GM18951 (cell line): ENCODE measurements at regions not wholly inside any gene's neighbourhood (a gene's known extent, or its start where the extent isn't known, plus 50 kb on each side); places are given as distances from the start of the nearest gene placed in this dataset.

Experiments
- POLR2A ChIP-seq: IDR thresholded peaks from 4 replicates; pipeline ENCODE4 v1.6.1; 2011; ENCODE audit warnings: mild to moderate bottlenecking; ENCODE audit not compliant: insufficient read length, insufficient read depth; ENCODE audit errors: extremely low read depth
- in situ Hi-C: fragments of 300-500 bp; cut with MboI; formaldehyde crosslinking; loops from one replicate; pipeline ENCODE4 v1.12.0; 2022; ENCODE audit warnings: low sequenced_read_pairs, mixed read lengths, inconsistent platforms; ENCODE audit not compliant: unreplicated experiment

DNA sequence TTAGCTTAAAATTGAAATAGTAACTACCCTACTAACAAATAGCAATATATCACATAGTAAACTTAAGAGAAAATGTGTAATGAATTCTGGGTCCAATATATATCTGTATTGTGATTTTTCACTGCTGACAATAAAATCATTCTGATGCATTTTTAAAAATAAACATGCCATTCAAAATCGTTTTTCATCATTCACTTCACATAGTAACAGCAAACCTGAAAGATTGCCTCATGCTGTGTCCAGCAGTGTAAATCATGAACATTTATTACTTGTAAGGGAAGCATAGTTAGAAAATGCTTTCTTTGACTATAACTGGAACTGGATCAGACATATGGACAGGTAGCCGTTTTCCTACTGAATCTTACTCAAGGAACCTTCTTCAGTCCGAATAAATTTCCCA is 446.1 kb downstream of the UTRN start:
- TF ChIP-seq POLR2A = no peak
- in situ Hi-C loops = no loop called here

DNA sequence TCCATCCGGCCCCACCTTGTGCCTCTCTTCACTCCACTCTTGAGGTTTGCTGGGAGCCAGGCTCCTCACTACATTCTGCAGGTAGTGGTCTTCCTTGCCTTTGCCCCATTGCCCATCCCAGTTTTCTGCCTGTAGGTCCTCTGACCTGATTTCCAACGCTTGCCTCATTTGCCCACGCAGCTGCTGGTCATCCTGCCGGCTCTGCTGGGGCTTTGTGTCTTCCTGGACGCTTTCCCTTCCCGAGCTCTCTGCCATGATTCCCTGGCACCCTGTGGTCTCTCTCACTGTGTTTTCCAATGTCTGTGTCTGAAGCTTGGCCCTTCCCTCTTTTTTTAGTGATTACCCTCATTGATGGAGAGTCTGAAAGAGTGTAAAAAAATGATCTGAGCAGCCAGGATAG is 451.6 kb downstream of the UTRN start:
- in situ Hi-C loops = no loop called here
- no peak for TF ChIP-seq POLR2A

DNA sequence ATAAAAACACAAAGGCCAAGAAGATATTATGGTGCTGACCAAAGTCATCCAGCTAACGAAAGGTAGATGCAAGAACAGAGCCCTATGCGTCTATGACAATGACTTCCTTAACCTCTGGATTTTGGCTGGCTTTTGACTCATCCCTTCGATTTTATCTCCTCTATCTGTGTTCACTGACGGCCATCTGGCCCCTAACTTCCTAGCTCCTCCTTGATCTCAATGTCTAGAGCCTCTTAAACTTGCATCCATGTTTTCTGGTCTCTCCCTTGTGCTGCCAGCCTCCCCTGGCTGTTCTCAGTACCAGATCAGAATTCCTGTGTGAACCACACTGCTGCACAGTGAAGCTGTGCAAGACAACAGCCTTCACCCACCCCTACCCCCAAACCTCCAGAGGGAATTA is 452.9 kb downstream of the UTRN start:
- in situ Hi-C loops = no loop called here
- no peak for TF ChIP-seq POLR2A

- TF ChIP-seq POLR2A = no peak
- in situ Hi-C loops = no loop called here
Measured at GRCh38 chr6:144739873-144740272, 454.7 kb downstream of the UTRN start.

DNA sequence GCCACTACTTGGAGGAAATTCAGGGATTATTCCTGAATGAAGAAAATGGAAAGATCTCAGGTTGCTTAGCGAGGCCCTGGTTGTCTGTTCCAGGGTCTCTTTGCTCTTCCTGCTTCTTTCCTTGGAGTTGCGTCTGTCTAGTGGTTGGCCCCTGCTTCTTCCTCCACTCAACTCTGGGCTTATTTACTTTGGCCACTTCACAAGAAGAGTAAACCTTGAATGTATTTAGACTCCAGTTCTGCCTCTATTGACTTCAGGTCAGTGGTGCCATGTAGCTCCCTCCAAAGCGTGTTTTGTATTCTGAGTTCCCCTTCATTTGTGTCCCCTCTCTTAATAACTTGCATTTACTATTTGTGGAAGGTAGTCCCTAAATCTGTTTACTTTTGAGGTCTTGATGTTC is 456.5 kb downstream of the UTRN start:
- in situ Hi-C loops = no loop called here
- TF ChIP-seq POLR2A = no peak

GRCh38 chr6:144742779-144743178 is 457.6 kb downstream of the UTRN start:
- no peak for TF ChIP-seq POLR2A
- in situ Hi-C loops = no loop called here

DNA sequence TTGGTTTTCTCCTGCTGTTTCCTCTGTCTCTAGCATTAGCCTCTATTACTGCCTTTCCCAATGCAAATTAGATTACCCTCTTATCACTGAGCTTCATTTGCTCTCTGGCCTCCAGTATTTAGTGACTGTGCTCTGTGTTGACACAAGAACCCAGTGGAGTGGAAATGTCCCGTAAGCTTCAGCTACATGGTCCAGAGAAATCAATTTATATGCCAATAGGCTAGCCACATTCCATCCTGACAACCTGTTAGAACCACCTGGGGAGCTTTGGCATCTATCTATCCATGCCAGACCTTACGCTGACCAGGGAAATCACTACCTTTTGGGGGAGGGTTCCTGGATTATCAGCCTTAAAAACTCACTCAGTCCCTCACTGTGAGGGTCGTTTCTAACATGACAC is 459.6 kb downstream of the UTRN start:
- no peak for TF ChIP-seq POLR2A
- in situ Hi-C loops = no loop called here

- TF ChIP-seq POLR2A = no peak
- in situ Hi-C loops = no loop called here
Measured at GRCh38 chr6:144745439-144745838, 460.3 kb downstream of the UTRN start.

DNA sequence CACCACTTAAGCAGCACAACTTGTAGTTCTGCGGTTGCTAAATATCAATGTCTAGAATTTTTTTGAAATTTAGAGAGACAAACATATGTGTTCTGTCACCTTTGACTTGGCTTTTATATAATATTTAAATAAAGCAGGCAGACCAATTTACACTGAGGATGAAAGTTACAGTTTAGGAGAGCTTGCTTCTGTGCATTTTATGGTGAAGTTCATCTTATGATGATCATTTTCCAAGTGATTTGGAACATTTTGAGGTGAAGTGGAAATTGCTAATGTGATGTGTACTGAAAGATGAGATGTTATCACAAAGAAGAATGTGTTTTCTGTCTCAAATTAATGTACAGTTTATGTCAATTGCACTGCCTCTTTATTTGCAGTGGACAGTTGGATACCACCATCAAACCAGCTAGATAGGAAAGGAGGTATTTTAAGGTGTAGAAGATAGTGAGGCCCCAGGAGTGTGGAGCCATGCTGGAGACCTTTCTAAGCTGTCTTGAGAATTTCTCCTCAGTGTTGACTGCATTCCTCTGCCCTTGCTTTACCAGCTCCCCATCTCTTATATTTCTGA is 461.9 kb downstream of the UTRN start:
- in situ Hi-C loops = no loop called here
- no peak for TF ChIP-seq POLR2A

DNA sequence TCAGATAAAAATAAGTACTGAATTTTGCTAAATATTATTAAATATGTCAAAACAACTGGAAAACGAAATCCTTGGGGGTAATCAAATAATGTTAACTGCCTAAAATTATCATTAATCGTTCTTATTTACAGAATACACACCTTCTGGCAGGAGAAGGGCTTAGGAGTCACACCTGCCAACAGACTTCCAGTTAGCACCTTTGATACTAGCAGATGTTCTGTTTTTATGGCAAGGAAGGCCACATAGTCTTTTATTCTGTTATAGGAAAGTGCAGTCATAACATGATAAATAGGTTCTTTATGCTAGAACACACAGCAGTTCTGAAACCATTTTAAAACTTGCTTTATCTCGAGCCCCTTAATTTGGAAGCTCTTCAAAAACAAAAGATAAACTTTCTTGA is 464.1 kb downstream of the UTRN start:
- in situ Hi-C loops = no loop called here

DNA sequence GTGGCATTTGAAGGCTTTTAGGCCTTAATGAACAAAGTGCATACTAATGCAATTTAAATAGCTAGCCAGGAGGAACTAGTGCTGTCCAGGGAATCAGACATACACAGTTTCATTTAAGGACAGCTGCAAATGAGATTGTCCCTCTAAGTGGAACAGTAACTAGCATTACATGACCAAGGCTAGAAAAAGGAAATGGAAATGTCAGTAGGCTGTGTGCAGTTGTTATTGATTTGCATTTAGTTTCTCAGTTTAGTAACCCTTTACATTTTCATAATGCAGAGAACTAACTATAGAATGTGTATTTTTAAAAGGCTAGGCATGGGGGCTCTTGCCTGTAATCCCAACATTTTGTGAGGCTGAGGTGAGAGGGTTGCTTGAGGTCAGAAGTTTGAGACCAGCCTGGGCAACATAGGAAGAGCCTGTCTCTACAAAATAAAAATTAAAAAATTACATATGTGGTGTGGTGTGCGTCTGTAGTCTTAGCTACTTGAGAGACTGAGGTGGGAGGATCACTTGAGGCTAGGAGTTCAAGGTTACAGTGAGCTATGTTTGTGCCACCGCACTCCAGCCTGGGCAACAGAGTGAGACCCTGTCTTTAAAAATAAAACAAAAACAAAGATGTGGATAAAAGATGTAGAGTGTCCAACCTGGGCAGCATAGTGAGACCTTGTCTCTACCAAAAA is 468.0 kb downstream of the UTRN start:
- TF ChIP-seq POLR2A = no peak
- in situ Hi-C loops = no loop called here

More for the DNA sequence above, 464.1 kb downstream of the UTRN start:
- TF ChIP-seq POLR2A = no peak

DNA sequence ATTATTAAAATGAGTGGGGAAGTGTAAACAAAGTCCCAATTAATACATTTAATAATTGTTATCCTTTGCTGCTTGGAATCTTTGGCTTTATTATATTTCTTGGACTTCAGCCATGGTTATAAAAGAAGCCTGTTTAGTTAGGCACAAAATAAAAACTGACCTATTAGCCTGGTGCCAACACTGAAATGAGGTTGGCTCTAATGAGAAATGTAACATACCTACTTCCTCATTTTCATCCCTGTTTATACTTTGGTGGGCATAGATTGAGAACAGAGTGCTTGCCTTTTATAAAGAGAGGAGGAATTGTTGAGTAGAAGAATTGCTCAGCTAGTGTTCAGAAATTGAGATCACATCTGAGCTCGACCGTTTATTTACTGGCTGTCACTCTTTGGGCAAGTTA is 471.3 kb downstream of the UTRN start:
- in situ Hi-C loops = no loop called here
- no peak for TF ChIP-seq POLR2A

DNA sequence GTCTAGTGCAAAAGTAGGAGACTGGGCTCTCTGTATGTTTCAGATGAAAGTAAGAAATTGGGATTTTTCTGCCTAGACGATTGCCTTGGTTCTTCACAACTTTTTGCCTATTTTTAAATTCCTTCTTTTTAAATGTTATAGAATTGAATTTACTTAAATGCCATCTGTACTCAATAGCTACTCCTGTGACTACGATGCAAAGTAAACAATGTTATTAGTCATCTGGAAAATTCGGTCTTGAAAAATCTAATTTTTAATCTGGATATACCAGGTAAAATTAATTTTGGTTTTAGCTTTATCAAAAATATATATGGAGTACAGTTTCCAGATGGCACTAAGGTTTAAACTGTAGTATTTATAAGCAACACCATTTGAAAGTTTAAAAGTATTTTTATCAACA is 472.2 kb downstream of the UTRN start:
- in situ Hi-C loops = no loop called here
- no peak for TF ChIP-seq POLR2A

GRCh38 chr6:144757730-144758129 is 472.6 kb downstream of the UTRN start:
- in situ Hi-C loops = no loop called here
- no peak for TF ChIP-seq POLR2A
